ENCODE measurements at regions not wholly inside any gene's neighbourhood (a gene's known extent, or its start where the extent isn't known, plus 50 kb on each side); places are given as distances from the start of the nearest gene placed in this dataset.
A peak's percentile ranks its signal among the peaks of the same experiment; 100 is the strongest.

DNA sequence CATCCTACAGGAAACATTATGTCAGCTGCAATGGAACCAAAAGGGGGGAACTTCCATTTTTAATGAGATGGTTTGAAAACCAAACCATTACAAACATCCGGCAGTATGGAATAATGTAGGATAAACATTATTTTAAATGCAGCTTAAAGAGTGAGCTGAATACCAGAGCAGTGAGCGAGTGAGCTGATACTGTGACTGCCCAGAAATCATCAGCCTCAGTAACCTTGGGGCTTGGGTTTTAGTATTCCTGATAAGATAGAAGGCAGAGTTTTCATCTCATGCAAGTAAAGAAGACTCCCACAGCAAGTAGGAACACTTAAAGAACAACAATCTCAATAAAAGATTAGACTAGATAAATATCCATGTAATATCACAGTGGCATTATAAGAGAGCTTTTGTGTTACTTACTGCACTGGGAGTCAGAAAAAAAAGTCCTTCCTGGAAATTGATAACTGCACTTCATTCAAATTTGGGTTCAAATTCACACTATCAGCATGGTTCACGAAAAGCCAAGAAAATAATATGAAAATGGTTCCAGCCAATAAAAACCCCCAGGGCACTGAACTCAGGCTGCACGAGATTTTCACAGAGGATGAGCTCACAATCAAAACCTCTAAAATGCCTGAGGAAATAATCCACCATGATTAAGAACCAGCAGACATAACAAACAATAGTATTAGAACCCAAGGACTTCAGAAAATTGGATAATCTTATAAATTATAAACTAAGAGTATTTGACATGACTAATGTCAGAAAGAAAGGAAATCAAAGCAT lies 115.7 kb downstream of the MTPAP start:
- Histone ChIP-seq H3K4me2 (ENCODE audit: low read length) (no peak overlapping the region), H3K27ac (ENCODE audit: low read depth, low read length, poor library complexity, severe bottlenecking) (no peak overlapping the region), H4K20me1 (ENCODE audit: insufficient read depth, low read length) (no peaks in the 10 kb centered on the region), H3K79me2 (ENCODE audit: insufficient read depth, low read depth, low read length) (no peaks in the 10 kb centered on the region), H3K36me3 (ENCODE audit: insufficient read depth, low read length) (no peaks in the 10 kb centered on the region), H3K4me3 (ENCODE audit: low read depth, low read length, poor library complexity, severe bottlenecking) (no peak overlapping the region), H3K4me1 (ENCODE audit: insufficient read depth, low read length, poor library complexity, severe bottlenecking) (peaks cover 8% of the 10 kb centered on the region), H3K9me3 (ENCODE audit: low read length) (no peaks in the 10 kb centered on the region), H2AFZ (ENCODE audit: low read length) (peak overlapping the region; percentile 57; the same call in 1 of the 2 replicates), H3K9me2 (ENCODE audit: insufficient read depth, low read length) (no peaks in the 10 kb centered on the region)
- no TSS peak for BruUV-seq (replicated peaks)
- intact Hi-C loops (cut with micrococcal nuclease; ENCODE audit: unreplicated experiment), result no loop called here
- TF ChIP-seq, protein P1, sequence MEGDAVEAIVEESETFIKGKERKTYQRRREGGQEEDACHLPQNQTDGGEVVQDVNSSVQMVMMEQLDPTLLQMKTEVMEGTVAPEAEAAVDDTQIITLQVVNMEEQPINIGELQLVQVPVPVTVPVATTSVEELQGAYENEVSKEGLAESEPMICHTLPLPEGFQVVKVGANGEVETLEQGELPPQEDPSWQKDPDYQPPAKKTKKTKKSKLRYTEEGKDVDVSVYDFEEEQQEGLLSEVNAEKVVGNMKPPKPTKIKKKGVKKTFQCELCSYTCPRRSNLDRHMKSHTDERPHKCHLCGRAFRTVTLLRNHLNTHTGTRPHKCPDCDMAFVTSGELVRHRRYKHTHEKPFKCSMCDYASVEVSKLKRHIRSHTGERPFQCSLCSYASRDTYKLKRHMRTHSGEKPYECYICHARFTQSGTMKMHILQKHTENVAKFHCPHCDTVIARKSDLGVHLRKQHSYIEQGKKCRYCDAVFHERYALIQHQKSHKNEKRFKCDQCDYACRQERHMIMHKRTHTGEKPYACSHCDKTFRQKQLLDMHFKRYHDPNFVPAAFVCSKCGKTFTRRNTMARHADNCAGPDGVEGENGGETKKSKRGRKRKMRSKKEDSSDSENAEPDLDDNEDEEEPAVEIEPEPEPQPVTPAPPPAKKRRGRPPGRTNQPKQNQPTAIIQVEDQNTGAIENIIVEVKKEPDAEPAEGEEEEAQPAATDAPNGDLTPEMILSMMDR (conservative IDR thresholded peaks at IDR 0.05; ENCODE audit: low read length), result no peak
- no peak for TF ChIP-seq EZH2phosphoT487 (IDR thresholded peaks at IDR 0.05; ENCODE audit: borderline replicate concordance, low read depth, low read length)
- POLR2A ChIA-PET, result interaction anchor here (0.5 to 1.1 kb wide), 3 partner anchors 34 to 1723 kb away, joined by 3 read pairs; no protein-coding TSS in a partner anchor
- no peak for DNase-seq (ENCODE audit: low spot score)
- CTCF ChIA-PET (ENCODE audit: unreplicated experiment), result no interaction called here

DNA sequence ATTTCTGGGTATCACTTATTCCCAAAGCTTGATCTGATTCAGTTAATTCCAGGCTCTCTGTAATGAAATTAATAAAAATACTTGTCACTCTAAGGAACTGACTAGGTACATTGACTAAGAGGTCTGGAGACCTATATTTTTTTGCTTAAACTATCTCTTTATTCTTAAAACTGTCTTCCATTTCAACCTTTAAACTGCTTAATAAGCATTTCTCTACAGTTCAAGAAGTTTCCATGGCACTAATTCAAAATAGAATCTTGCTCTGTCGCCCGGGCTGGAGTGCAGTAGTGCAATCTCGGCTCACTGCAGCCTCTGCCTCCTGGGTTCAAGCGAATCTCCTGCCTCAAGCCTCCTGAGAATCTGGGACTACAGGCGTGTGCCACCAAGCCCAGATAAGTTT lies 117.4 kb downstream of the MTPAP start:
- CTCF ChIA-PET (ENCODE audit: unreplicated experiment), result interaction anchor here (0.9 kb wide), 1 partner anchor 9 kb away, joined by 3 read pairs; no protein-coding TSS in a partner anchor
- Histone ChIP-seq H3K36me3 (ENCODE audit: insufficient read depth, low read length) (no peaks in the 10 kb centered on the region), H3K9me2 (ENCODE audit: insufficient read depth, low read length) (no peaks in the 10 kb centered on the region), H2AFZ (ENCODE audit: low read length) (peak overlapping the region; percentile 41; the same call in 1 of the 2 replicates), H3K27ac (ENCODE audit: low read depth, low read length, poor library complexity, severe bottlenecking) (no peak overlapping the region), H3K79me2 (ENCODE audit: insufficient read depth, low read depth, low read length) (no peaks in the 10 kb centered on the region), H3K4me3 (ENCODE audit: low read depth, low read length, poor library complexity, severe bottlenecking) (no peak overlapping the region), H3K4me2 (ENCODE audit: low read length) (no peak overlapping the region), H3K9me3 (ENCODE audit: low read length) (no peaks in the 10 kb centered on the region), H3K4me1 (ENCODE audit: insufficient read depth, low read length, poor library complexity, severe bottlenecking) (peaks cover 8% of the 10 kb centered on the region), H4K20me1 (ENCODE audit: insufficient read depth, low read length) (no peaks in the 10 kb centered on the region)
- TF ChIP-seq EZH2phosphoT487 (IDR thresholded peaks at IDR 0.05; ENCODE audit: borderline replicate concordance, low read depth, low read length), result no peak
- TF ChIP-seq, protein P1 (conservative IDR thresholded peaks at IDR 0.05; ENCODE audit: low read length), result no peak
- POLR2A ChIA-PET, result interaction anchor here (0.7 to 1.1 kb wide), 2 partner anchors 15 to 135 kb away, joined by 3 to 4 read pairs; no protein-coding TSS in a partner anchor
- intact Hi-C loops (cut with micrococcal nuclease; ENCODE audit: unreplicated experiment), result no loop called here
- DNase-seq (ENCODE audit: low spot score), result no peak
- BruUV-seq (replicated peaks), result no TSS peak
